ENCODE measurements at regions not wholly inside any gene's neighbourhood (a gene's known extent, or its start where the extent isn't known, plus 50 kb on each side); places are given as distances from the start of the nearest gene placed in this dataset.

- TF ChIP-seq CTCF (IDR thresholded peaks at IDR 0.05; ENCODE audit: low read depth, low read length), result no peak
- Histone ChIP-seq H3K36me3 (peaks cover 70% of the 10 kb centered on the region), H3K4me3 (ENCODE audit: low read depth, low read length) (no peak overlapping the region), H3K27ac (no peak overlapping the region), H3K27me3 (ENCODE audit: insufficient read depth, low read depth, severe bottlenecking) (no peaks in the 10 kb centered on the region), H3K9me3 (ENCODE audit: severe bottlenecking) (no peaks in the 10 kb centered on the region)
- no peak for DNase-seq
These were observed 73.6 kb downstream of the RFLNA start for GRCh38 chr12:124368421-124369032.

- Histone ChIP-seq H3K27ac (no peak overlapping the region), H3K4me3 (ENCODE audit: low read depth, low read length) (no peak overlapping the region), H3K36me3 (peaks cover 72% of the 10 kb centered on the region), H3K9me3 (ENCODE audit: severe bottlenecking) (no peaks in the 10 kb centered on the region), H3K27me3 (ENCODE audit: insufficient read depth, low read depth, severe bottlenecking) (no peaks in the 10 kb centered on the region)
- no peak for TF ChIP-seq CTCF (IDR thresholded peaks at IDR 0.05; ENCODE audit: low read depth, low read length)
- no peak for DNase-seq
These were observed 71.0 kb downstream of the RFLNA start for GRCh38 chr12:124365726-124366430.
